ENCODE measurements at regions not wholly inside any gene's neighbourhood (a gene's known extent, or its start where the extent isn't known, plus 50 kb on each side); places are given as distances from the start of the nearest gene placed in this dataset.
"Not testable (repeated sequence)": the region's sequence is repeated elsewhere in the genome, so short reads cannot be mapped to it uniquely, and the experiment has no call there.

DNA sequence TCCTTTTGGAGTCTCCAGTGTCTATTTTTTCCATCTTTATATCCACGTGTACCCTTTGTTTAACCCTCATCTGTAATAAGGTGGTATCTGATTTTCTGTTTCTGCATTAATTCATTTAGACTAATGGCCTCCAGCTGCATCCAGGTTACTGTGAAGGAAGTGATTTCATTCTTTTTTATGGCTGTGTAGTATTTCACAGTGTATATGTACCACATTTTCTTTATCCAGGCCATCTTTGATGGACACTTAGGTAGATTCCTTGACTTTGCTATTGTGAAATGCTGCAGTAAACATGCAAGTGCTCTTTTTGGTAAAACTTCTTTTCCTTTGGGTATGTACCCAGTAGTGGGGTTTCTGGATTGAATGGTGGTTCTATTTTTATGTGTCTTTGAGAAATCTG, 128.0 kb upstream of the MTPN start:
- no peak for DNase-seq (ENCODE audit: low spot score)
- Histone ChIP-seq H3K4me1 (ENCODE audit: control insufficient read depth in 1 of 2, low read depth in 2 of 2) (no peaks in the 10 kb centered on the region), H3K36me3 (no peaks in the 10 kb centered on the region), H3K4me3 (no peak overlapping the region), H3K9me3 (no peaks in the 10 kb centered on the region), H3K27me3 (replicated peaks; ENCODE audit: insufficient read depth) (no peaks in the 10 kb centered on the region), H3K27ac (no peak overlapping the region)
- TF ChIP-seq, protein P1, sequence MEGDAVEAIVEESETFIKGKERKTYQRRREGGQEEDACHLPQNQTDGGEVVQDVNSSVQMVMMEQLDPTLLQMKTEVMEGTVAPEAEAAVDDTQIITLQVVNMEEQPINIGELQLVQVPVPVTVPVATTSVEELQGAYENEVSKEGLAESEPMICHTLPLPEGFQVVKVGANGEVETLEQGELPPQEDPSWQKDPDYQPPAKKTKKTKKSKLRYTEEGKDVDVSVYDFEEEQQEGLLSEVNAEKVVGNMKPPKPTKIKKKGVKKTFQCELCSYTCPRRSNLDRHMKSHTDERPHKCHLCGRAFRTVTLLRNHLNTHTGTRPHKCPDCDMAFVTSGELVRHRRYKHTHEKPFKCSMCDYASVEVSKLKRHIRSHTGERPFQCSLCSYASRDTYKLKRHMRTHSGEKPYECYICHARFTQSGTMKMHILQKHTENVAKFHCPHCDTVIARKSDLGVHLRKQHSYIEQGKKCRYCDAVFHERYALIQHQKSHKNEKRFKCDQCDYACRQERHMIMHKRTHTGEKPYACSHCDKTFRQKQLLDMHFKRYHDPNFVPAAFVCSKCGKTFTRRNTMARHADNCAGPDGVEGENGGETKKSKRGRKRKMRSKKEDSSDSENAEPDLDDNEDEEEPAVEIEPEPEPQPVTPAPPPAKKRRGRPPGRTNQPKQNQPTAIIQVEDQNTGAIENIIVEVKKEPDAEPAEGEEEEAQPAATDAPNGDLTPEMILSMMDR (IDR thresholded peaks at IDR 0.05): no peak
- ATAC-seq (ENCODE audit: insufficient number of reproducible peaks, low FRiP score, low read depth): no peak

DNA sequence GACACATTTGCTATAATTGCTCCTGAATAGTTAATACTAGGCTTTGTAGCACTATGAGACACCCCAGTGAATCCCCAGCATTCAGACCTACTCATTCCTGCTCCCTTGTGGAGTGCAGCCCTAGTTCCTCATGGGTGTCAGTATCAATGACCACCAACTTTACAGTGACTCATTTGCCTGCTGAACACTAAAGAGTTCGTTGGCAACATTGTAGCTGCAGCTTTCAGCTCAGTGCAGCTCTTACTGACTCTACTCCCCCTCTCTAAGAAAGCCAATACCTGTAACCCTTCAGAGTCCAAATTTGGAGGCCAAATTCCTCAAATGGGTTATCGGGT, 127.1 kb upstream of the MTPN start:
- no peaks in the 10 kb centered on the region for H3K9me3 ChIP-seq
- H3K36me3 ChIP-seq: no peaks in the 10 kb centered on the region
- no peaks in the 10 kb centered on the region for H3K4me1 ChIP-seq (ENCODE audit: control insufficient read depth in 1 of 2, low read depth in 2 of 2)
- DNase-seq (ENCODE audit: low spot score): no peak
- no peak for ATAC-seq (ENCODE audit: insufficient number of reproducible peaks, low FRiP score, low read depth)
- TF ChIP-seq, protein P1 (IDR thresholded peaks at IDR 0.05): no peak
- no peak overlapping the region for H3K4me3 ChIP-seq
- no peaks in the 10 kb centered on the region for H3K27me3 ChIP-seq (replicated peaks; ENCODE audit: insufficient read depth)
- no peak overlapping the region for H3K27ac ChIP-seq

DNA sequence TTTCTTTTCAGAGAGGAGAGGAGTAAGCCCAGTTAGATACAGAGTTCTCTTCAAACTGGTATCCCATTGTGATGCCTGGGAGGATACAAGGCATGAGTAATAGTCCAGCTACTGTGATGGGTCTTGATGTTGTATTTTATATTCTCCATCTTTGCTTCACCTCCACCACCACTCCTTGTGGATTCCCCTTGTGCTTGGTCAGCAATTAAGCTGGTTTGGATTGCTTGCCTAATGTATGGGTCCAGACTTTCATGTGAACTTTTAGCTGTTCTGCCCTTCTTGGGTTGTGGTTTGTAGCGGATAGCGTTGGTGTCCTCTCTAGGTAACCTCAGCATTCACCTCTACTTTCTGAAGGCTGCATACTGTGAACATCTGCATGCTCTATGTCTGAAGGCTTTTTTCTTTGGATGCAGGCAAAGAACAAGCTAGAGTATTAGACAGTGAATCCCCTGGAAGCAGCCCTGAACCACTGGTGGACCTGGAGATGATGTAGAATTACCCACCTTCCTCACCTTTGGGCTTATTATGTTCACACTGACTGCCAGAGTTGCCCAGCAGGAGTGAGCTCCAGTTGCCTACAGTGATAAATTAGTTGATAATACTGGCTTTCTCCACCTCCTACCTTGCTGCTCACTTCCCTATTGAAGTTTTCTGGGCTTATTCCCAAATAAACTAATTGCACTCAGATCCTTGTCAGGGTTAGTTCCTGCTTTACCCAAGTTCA, 126.5 kb upstream of the MTPN start:
- TF ChIP-seq, protein P1 (IDR thresholded peaks at IDR 0.05): no peak
- DNase-seq (ENCODE audit: low spot score) (no peak), ATAC-seq (ENCODE audit: insufficient number of reproducible peaks, low FRiP score, low read depth) (no peak)
- H3K4me3 ChIP-seq: no peak overlapping the region
- H3K27me3 ChIP-seq (replicated peaks; ENCODE audit: insufficient read depth): no peaks in the 10 kb centered on the region
- H3K9me3 ChIP-seq: no peaks in the 10 kb centered on the region
- H3K27ac ChIP-seq: no peak overlapping the region
- H3K36me3 ChIP-seq: no peaks in the 10 kb centered on the region
- no peaks in the 10 kb centered on the region for H3K4me1 ChIP-seq (ENCODE audit: control insufficient read depth in 1 of 2, low read depth in 2 of 2)

DNA sequence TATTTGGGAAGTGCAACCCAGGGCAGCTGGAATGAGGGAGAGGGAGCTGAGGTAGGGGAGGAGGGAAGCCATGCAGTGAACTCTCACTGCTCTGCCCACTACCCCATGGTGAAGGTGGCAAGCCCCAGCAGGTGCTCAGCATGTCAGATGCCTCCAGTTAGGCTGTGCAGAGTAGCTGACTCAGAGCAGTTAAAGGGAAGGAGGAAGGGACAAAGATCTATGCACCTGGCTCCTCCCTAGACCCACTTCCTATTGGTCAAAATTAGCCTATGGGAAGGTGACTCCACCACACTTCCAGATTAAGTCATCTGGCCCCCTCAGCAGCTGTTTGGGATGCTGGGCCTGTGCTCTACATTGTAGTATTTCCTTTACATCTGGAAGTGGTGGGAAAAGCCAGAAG, 125.7 kb upstream of the MTPN start:
- Histone ChIP-seq H3K27ac (no peak overlapping the region), H3K4me1 (ENCODE audit: control insufficient read depth in 1 of 2, low read depth in 2 of 2) (no peaks in the 10 kb centered on the region), H3K27me3 (replicated peaks; ENCODE audit: insufficient read depth) (no peaks in the 10 kb centered on the region), H3K36me3 (no peaks in the 10 kb centered on the region), H3K9me3 (no peaks in the 10 kb centered on the region), H3K4me3 (no peak overlapping the region)
- DNase-seq (ENCODE audit: low spot score): no peak
- no peak for ATAC-seq (ENCODE audit: insufficient number of reproducible peaks, low FRiP score, low read depth)
- TF ChIP-seq, protein P1 (IDR thresholded peaks at IDR 0.05): no peak

DNA sequence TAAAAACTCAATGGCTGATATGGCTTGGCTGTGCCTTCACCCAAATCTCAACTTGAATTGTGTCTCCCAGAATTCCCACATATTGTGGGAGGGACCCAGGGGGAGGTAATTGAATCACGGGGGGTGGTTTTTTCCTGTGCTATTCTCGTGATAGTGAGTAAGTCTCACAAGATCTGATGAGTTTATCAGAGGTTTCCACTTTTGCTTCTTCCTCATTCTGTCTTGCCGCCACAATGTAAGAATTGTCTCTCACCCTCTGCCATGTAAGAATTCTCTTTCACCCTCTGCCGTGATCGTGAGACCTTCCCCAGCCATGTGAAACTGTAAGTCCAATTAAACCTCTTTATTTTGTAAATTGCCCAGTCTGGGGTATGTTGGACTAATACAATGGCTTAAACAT, 115.6 kb upstream of the MTPN start:
- not testable (repeated sequence) for ATAC-seq (ENCODE audit: insufficient number of reproducible peaks, low FRiP score, low read depth)

DNA sequence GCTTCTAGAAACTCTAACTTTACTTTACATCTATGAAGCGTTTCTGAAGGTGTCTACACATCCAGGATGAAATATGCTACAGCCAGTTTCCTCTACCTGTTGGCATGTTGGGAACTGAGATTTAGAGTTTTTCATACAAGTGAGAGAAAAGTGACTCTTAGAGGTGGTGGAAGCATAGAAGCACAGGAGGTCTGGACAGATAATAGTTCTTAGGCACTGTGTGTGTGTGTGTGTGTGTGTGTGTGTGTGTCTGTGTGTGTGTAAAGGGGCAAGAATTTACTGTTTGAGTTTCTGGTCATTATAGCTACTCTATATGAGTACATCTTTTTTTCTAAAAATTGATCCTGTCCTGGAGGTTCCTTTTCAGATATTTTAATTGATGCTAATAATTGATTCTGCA, 110.7 kb upstream of the MTPN start:
- TF ChIP-seq, protein P1 (IDR thresholded peaks at IDR 0.05): no peak
- H3K27me3 ChIP-seq (replicated peaks; ENCODE audit: insufficient read depth): no peaks in the 10 kb centered on the region
- no peaks in the 10 kb centered on the region for H3K36me3 ChIP-seq
- no peak overlapping the region for H3K27ac ChIP-seq
- no peak for DNase-seq (ENCODE audit: low spot score)
- H3K4me1 ChIP-seq (ENCODE audit: control insufficient read depth in 1 of 2, low read depth in 2 of 2): peaks cover 0 to 6% of the 10 kb centered on the region in 2 donors
- no peaks in the 10 kb centered on the region for H3K9me3 ChIP-seq
- ATAC-seq (ENCODE audit: insufficient number of reproducible peaks, low FRiP score, low read depth): no peak
- H3K4me3 ChIP-seq: no peak overlapping the region

More for the DNA sequence above, 115.6 kb upstream of the MTPN start:
- H3K4me3 ChIP-seq; H3K36me3 ChIP-seq; H3K9me3 ChIP-seq; H3K27ac ChIP-seq; DNase-seq (ENCODE audit: low spot score); H3K4me1 ChIP-seq (ENCODE audit: control insufficient read depth in 1 of 2, low read depth in 2 of 2); H3K27me3 ChIP-seq (replicated peaks; ENCODE audit: insufficient read depth): not testable (repeated sequence)
